HG02571 (cell line): ENCODE measurements at regions not wholly inside any gene's neighbourhood (a gene's known extent, or its start where the extent isn't known, plus 50 kb on each side); places are given as distances from the start of the nearest gene placed in this dataset.

Experiments
- ATAC-seq: cut with Tn5 transposase; IDR thresholded peaks from one replicate; pipeline ENCODE4 v1.9.1; 2021; ENCODE audit warnings: mild to moderate bottlenecking, moderate library complexity; ENCODE audit not compliant: unreplicated experiment

- no peak for ATAC-seq
Measured at GRCh38 chr2:16507655-16508489, 157.8 kb downstream of the CYRIA start.

- no peak for ATAC-seq
Measured at GRCh38 chr2:16506366-16506765, 159.3 kb downstream of the CYRIA start.

GRCh38 chr2:16496426-16497388 lies 168.9 kb downstream of the CYRIA start:
- no peak for ATAC-seq

DNA sequence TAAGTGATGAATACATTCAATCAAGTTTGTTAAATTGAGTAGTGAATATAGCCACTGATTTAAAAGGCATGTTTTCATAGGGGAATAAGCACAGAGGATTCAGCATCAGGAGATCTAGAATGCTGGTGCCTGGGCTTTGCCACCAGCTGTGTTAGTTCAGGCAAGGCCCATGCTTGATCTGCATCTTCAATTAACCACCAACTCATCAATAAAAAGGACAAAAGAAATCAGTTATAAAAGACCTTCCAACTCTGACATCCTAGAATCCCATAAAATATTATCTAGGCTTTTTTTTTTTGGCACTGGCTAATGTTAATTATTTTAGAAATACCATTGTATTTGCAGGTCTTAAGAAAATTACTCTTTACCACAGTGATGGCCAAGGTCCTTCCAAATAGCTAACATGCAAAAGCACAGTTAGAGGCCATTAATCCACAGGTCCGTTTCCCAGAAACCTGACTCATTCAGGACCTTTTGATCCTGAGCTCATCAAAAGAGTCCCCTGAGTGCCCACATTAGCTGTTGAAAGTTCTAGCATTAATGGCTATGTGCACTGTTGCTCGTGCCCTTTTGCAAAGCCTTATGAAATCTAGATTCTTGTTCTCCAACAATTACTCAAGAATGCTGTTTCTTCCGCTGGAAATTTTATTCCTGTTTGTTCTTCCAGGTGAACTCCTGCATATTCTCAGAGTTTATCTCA lies 170.0 kb downstream of the CYRIA start:
- ATAC-seq: no peak

DNA sequence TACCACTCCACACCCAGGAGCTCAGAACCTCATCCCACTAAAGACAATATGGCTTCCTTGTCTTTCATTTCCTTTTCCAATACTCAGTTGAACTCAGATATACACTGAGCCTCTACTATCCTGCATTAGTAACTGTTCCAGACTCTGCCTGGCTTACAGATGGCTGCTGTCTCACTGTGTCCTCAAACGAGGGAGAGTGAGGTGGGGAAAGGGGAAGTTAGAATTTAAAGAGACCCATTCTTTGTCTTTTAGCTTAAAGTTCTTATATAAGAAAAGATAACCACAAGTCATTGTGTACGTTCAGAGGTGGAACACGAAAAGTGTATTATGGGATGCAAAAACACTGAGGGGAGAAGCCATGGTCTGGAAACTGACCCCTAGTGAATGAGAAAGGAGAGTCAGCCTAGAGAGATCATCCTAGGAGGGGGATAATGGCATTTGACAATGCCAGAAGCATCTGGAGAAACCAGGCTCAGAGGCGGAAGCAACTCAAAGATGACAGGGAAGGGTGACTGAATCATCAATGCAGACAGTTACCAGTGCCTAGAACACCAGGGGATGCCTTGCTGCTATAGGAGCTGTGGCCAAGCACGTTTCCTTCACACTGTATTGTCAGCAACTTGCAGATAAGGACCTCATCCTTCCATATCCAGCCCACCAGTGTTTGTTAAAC lies 170.7 kb downstream of the CYRIA start:
- ATAC-seq: no peak

DNA sequence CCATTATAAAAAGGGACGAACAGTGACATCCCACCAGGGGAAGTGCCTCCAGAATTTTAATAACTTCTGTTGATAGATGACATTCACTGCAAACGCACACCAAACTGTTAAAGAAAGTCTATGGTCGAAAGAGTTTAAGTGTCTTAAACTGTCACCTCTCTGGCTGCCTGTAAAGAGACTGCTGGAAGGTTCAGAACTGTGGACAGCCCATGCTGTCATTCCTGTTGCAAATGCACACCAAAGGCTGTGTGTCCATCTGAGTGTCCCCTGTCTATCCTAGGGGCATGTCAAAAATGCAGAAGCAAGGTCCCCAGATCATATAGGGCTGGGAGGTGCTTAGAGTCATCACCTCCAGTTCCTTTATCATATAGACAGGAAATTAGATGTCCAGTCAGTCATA lies 171.8 kb downstream of the CYRIA start:
- ATAC-seq: no peak

DNA sequence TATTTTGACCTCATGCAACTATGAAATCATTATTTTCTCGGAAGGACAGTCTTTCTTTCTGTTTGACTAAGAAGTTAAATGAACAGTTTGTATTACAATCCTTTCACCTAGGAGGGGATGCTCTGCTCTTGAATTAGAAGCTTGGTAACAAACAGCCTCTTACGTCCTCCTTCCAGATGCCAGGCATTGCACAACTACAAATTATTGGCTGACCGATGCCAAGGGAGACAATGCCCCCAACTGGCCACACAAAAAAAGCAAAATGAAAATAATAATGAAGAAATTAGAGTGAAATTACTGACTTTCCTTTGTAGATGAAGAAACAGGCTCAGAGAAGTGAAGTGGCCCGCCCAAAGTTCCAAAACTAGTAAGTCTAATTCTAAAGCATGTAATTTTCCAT lies 177.9 kb downstream of the CYRIA start:
- no peak for ATAC-seq

GRCh38 chr2:16485251-16485650 lies 180.4 kb downstream of the CYRIA start:
- ATAC-seq: no peak

GRCh38 chr2:16482460-16482859 lies 183.2 kb downstream of the CYRIA start:
- ATAC-seq: no peak

GRCh38 chr2:16481351-16481750 lies 184.3 kb downstream of the CYRIA start:
- ATAC-seq: no peak

GRCh38 chr2:16479721-16480120 lies 185.9 kb downstream of the CYRIA start:
- no peak for ATAC-seq

GRCh38 chr2:16478434-16479210 lies 187.0 kb downstream of the CYRIA start:
- ATAC-seq: no peak

DNA sequence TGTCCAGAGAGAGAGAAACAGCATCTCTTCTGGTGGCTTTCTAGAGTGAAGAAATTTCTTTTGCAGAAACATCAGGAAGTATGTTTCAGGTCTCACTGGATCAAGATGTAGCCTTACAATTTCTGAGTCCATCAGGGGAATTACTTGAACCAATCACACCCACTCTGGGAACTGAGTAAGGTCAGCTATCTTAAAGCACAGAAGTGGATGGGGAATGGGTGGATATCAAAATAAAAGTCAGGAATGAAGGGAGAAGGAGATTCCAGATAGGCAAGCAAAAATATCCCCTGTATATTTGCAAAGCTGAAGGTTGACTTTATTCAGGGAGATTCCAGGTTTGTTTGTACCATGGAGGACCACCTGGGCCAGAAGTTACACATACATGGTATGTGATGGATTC lies 188.0 kb downstream of the CYRIA start:
- no peak for ATAC-seq

- no peak for ATAC-seq
Measured at GRCh38 chr2:16476866-16477265, 188.8 kb downstream of the CYRIA start.

DNA sequence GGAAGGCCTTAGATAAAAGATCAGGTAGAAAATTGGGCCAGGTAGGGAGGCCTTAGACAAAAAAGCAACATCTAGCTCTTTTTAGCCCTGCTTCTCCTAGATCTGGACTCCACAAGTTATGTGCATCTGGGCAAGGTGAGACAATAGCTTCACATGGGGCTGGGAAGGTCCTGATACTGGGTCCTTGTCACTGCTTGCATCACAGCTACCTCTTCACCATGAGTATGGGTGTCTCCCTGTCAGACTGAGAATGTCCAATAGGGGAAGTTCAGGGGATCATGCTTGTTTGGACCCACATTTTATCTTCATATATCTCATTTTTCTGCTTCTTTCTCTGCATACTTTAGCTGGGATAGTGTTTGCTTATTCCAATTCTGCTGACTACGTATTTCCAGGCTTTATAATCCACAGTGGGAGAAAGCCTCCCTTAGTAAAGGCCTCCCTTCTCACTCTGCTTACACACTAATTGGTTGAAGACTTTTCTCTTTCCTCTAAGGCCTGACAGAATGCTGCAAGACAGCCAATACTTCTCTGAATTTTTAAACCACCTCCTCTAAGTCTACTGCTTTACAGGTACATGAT lies 189.6 kb downstream of the CYRIA start:
- no peak for ATAC-seq

DNA sequence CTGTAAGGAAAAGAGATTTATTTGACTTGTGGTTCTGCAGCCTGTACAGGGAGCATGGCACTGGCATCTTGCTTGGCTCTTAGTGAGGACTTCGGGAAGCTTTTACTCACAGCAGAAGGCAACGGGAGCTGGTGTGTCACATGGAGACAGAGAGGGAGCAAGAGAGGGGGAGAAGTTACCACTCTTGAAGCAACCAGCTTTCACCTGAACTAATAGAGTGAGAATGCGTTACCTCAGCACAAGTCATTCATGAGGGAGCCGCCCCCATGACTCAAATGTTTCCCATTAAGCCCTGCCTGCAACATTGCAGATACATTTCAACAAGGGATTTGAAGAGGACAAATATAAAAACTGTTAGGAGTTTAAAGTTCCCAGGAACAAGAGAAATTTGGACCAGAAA lies 190.0 kb downstream of the CYRIA start:
- ATAC-seq: no peak

GRCh38 chr2:16473575-16473974 lies 192.1 kb downstream of the CYRIA start:
- ATAC-seq: no peak

DNA sequence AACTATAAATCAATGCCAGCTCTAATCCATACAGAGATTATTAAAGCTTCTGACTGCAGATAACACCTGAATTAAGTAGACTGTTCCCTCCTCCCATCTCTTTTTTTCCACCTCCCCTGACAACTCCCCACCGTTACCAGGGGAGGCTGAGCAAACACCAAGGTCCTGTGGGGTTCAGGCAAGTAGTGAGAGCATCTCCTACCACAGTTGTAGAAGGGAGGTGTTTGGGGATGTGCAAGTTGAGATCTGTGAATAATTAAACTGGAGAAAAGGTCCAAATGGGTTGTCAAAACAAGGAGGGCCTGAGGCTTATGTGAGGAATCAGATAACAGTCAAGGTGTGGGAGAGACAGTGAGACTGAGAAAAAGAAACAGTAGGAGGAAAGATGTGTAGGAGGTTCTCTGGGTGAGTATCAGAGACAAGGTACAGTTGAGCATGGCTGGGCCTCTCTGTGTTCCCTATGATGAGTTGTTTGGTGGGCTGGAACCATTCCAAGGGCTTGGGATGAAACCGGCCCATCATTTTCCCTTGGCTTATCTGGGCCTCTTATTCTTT lies 194.6 kb downstream of the CYRIA start:
- no peak for ATAC-seq

GRCh38 chr2:16466821-16467151 lies 198.8 kb downstream of the CYRIA start:
- no peak for ATAC-seq
